ENCODE measurements at regions not wholly inside any gene's neighbourhood (a gene's known extent, or its start where the extent isn't known, plus 50 kb on each side); places are given as distances from the start of the nearest gene placed in this dataset.
A peak's percentile ranks its signal among the peaks of the same experiment; 100 is the strongest.
"Not testable (repeated sequence)": the region's sequence is repeated elsewhere in the genome, so short reads cannot be mapped to it uniquely, and the experiment has no call there.

- H3K4me1 Mint-ChIP-seq (ENCODE audit: unreplicated experiment) = peaks cover 2% of the 10 kb centered on the region
- peaks cover 2% of the 10 kb centered on the region for H3K9me3 Mint-ChIP-seq
- H3K4me3 Mint-ChIP-seq = no peak overlapping the region
- no peak overlapping the region for H3K27ac Mint-ChIP-seq
- no peaks in the 10 kb centered on the region for H3K36me3 Mint-ChIP-seq
- H3K27me3 Mint-ChIP-seq = no peaks in the 10 kb centered on the region
- no peak for DNase-seq (ENCODE audit: extremely low spot score, unreplicated experiment)
- TF ChIP-seq CTCF (conservative IDR thresholded peaks at IDR 0.05) = no peak
These were observed 122.7 kb upstream of the BEND6 start for GRCh38 chr6:56832225-56832624.

GRCh38 chr6:56831334-56831733 lies 123.6 kb upstream of the BEND6 start:
- DNase-seq (ENCODE audit: extremely low spot score, unreplicated experiment) = no peak
- Mint-ChIP-seq H3K27me3 (no peaks in the 10 kb centered on the region), H3K36me3 (no peaks in the 10 kb centered on the region), H3K4me1 (ENCODE audit: unreplicated experiment) (no peaks in the 10 kb centered on the region), H3K4me3 (no peak overlapping the region), H3K9me3 (no peaks in the 10 kb centered on the region), H3K27ac (no peak overlapping the region)
- no peak for TF ChIP-seq CTCF (conservative IDR thresholded peaks at IDR 0.05)

GRCh38 chr6:56827908-56828649 lies 126.8 kb upstream of the BEND6 start:
- no peaks in the 10 kb centered on the region for H3K27me3 Mint-ChIP-seq
- no peak overlapping the region for H3K4me3 Mint-ChIP-seq
- H3K9me3 Mint-ChIP-seq = no peaks in the 10 kb centered on the region
- H3K36me3 Mint-ChIP-seq = no peaks in the 10 kb centered on the region
- H3K4me1 Mint-ChIP-seq (ENCODE audit: unreplicated experiment) = no peaks in the 10 kb centered on the region
- H3K27ac Mint-ChIP-seq = no peak overlapping the region
- no peak for DNase-seq (ENCODE audit: extremely low spot score, unreplicated experiment)
- TF ChIP-seq CTCF (conservative IDR thresholded peaks at IDR 0.05) = no peak

- not testable (repeated sequence) for DNase-seq (ENCODE audit: extremely low spot score, unreplicated experiment); H3K27me3 Mint-ChIP-seq; H3K9me3 Mint-ChIP-seq; H3K4me3 Mint-ChIP-seq; H3K27ac Mint-ChIP-seq; H3K36me3 Mint-ChIP-seq
- H3K4me1 Mint-ChIP-seq (ENCODE audit: unreplicated experiment) = peaks cover 11% of the 10 kb centered on the region
These were observed 130.5 kb upstream of the BEND6 start for GRCh38 chr6:56824431-56824830.

GRCh38 chr6:56821005-56821432 lies 133.9 kb upstream of the BEND6 start:
- H3K9me3 Mint-ChIP-seq = no peaks in the 10 kb centered on the region
- H3K4me1 Mint-ChIP-seq (ENCODE audit: unreplicated experiment) = peaks cover 15% of the 10 kb centered on the region
- H3K27ac Mint-ChIP-seq = peak overlapping the region; percentile 11

More at GRCh38 chr6:56821005-56821432, 133.9 kb upstream of the BEND6 start:
- H3K4me3 Mint-ChIP-seq = no peak overlapping the region
- TF ChIP-seq CTCF (conservative IDR thresholded peaks at IDR 0.05) = no peak
- H3K27me3 Mint-ChIP-seq = no peaks in the 10 kb centered on the region
- DNase-seq (ENCODE audit: extremely low spot score, unreplicated experiment) = no peak
- no peaks in the 10 kb centered on the region for H3K36me3 Mint-ChIP-seq
